ENCODE measurements at regions not wholly inside any gene's neighbourhood (a gene's known extent, or its start where the extent isn't known, plus 50 kb on each side); places are given as distances from the start of the nearest gene placed in this dataset.

GRCh38 chr10:8889538-8889937 is 835.0 kb downstream of the GATA3 start:
- H3K9ac ChIP-seq (ENCODE audit: low read length in 5 of 5): no peak overlapping the region
- H3K27me3 ChIP-seq (ENCODE audit: control insufficient read depth in 5 of 5, insufficient read depth in 4 of 5, low read length in 5 of 5): no peaks in the 10 kb centered on the region
- H3K36me3 ChIP-seq (ENCODE audit: control insufficient read depth in 5 of 5, insufficient read depth in 5 of 5, low read length in 5 of 5): no peaks in the 10 kb centered on the region
- H3K4me3 ChIP-seq (ENCODE audit: low read depth in 1 of 5, low read length in 5 of 5): no peak overlapping the region
- no peaks in the 10 kb centered on the region for H3K9me3 ChIP-seq (ENCODE audit: control insufficient read depth in 5 of 5, low read length in 5 of 5)
- no peaks in the 10 kb centered on the region for H3K4me1 ChIP-seq (ENCODE audit: control insufficient read depth in 5 of 5, insufficient read depth in 5 of 5, low read length in 5 of 5)
- no peak overlapping the region for H3K27ac ChIP-seq (ENCODE audit: low read depth, low read length)

- H3K9ac ChIP-seq (ENCODE audit: low read length in 5 of 5): no peak overlapping the region
- no peaks in the 10 kb centered on the region for H3K4me1 ChIP-seq (ENCODE audit: control insufficient read depth in 5 of 5, insufficient read depth in 5 of 5, low read length in 5 of 5)
- H3K27ac ChIP-seq (ENCODE audit: low read depth, low read length): no peak overlapping the region
- H3K4me3 ChIP-seq (ENCODE audit: low read depth in 1 of 5, low read length in 5 of 5): no peak overlapping the region
- H3K36me3 ChIP-seq (ENCODE audit: control insufficient read depth in 5 of 5, insufficient read depth in 5 of 5, low read length in 5 of 5): no peaks in the 10 kb centered on the region
- H3K27me3 ChIP-seq (ENCODE audit: control insufficient read depth in 5 of 5, insufficient read depth in 4 of 5, low read length in 5 of 5): no peaks in the 10 kb centered on the region
- no peaks in the 10 kb centered on the region for H3K9me3 ChIP-seq (ENCODE audit: control insufficient read depth in 5 of 5, low read length in 5 of 5)
These were observed 838.6 kb downstream of the GATA3 start for GRCh38 chr10:8893102-8893501.

GRCh38 chr10:8894148-8894547 is 839.7 kb downstream of the GATA3 start:
- H3K9ac ChIP-seq (ENCODE audit: low read length in 5 of 5): no peak overlapping the region
- H3K27ac ChIP-seq (ENCODE audit: low read depth, low read length): no peak overlapping the region
- no peaks in the 10 kb centered on the region for H3K27me3 ChIP-seq (ENCODE audit: control insufficient read depth in 5 of 5, insufficient read depth in 4 of 5, low read length in 5 of 5)
- no peaks in the 10 kb centered on the region for H3K36me3 ChIP-seq (ENCODE audit: control insufficient read depth in 5 of 5, insufficient read depth in 5 of 5, low read length in 5 of 5)
- H3K4me3 ChIP-seq (ENCODE audit: low read depth in 1 of 5, low read length in 5 of 5): no peak overlapping the region
- H3K9me3 ChIP-seq (ENCODE audit: control insufficient read depth in 5 of 5, low read length in 5 of 5): no peaks in the 10 kb centered on the region
- H3K4me1 ChIP-seq (ENCODE audit: control insufficient read depth in 5 of 5, insufficient read depth in 5 of 5, low read length in 5 of 5): no peaks in the 10 kb centered on the region

GRCh38 chr10:8897769-8898168 is 843.3 kb downstream of the GATA3 start:
- Histone ChIP-seq H3K36me3 (ENCODE audit: control insufficient read depth in 5 of 5, insufficient read depth in 5 of 5, low read length in 5 of 5) (no peaks in the 10 kb centered on the region), H3K9ac (ENCODE audit: low read length in 5 of 5) (no peak overlapping the region), H3K27me3 (ENCODE audit: control insufficient read depth in 5 of 5, insufficient read depth in 4 of 5, low read length in 5 of 5) (no peaks in the 10 kb centered on the region), H3K4me3 (ENCODE audit: low read depth in 1 of 5, low read length in 5 of 5) (no peak overlapping the region), H3K4me1 (ENCODE audit: control insufficient read depth in 5 of 5, insufficient read depth in 5 of 5, low read length in 5 of 5) (no peaks in the 10 kb centered on the region), H3K27ac (ENCODE audit: low read depth, low read length) (no peak overlapping the region), H3K9me3 (ENCODE audit: control insufficient read depth in 5 of 5, low read length in 5 of 5) (no peaks in the 10 kb centered on the region)

GRCh38 chr10:8898745-8899330 is 844.4 kb downstream of the GATA3 start:
- H3K9me3 ChIP-seq (ENCODE audit: control insufficient read depth in 5 of 5, low read length in 5 of 5): no peaks in the 10 kb centered on the region
- H3K36me3 ChIP-seq (ENCODE audit: control insufficient read depth in 5 of 5, insufficient read depth in 5 of 5, low read length in 5 of 5): no peaks in the 10 kb centered on the region
- H3K27ac ChIP-seq (ENCODE audit: low read depth, low read length): no peak overlapping the region
- no peak overlapping the region for H3K4me3 ChIP-seq (ENCODE audit: low read depth in 1 of 5, low read length in 5 of 5)
- no peak overlapping the region for H3K9ac ChIP-seq (ENCODE audit: low read length in 5 of 5)
- H3K4me1 ChIP-seq (ENCODE audit: control insufficient read depth in 5 of 5, insufficient read depth in 5 of 5, low read length in 5 of 5): no peaks in the 10 kb centered on the region
- H3K27me3 ChIP-seq (ENCODE audit: control insufficient read depth in 5 of 5, insufficient read depth in 4 of 5, low read length in 5 of 5): no peaks in the 10 kb centered on the region

- no peaks in the 10 kb centered on the region for H3K9me3 ChIP-seq (ENCODE audit: control insufficient read depth in 5 of 5, low read length in 5 of 5)
- H3K36me3 ChIP-seq (ENCODE audit: control insufficient read depth in 5 of 5, insufficient read depth in 5 of 5, low read length in 5 of 5): no peaks in the 10 kb centered on the region
- H3K4me3 ChIP-seq (ENCODE audit: low read depth in 1 of 5, low read length in 5 of 5): no peak overlapping the region
- H3K9ac ChIP-seq (ENCODE audit: low read length in 5 of 5): no peak overlapping the region
- no peaks in the 10 kb centered on the region for H3K4me1 ChIP-seq (ENCODE audit: control insufficient read depth in 5 of 5, insufficient read depth in 5 of 5, low read length in 5 of 5)
- H3K27ac ChIP-seq (ENCODE audit: low read depth, low read length): no peak overlapping the region
- no peaks in the 10 kb centered on the region for H3K27me3 ChIP-seq (ENCODE audit: control insufficient read depth in 5 of 5, insufficient read depth in 4 of 5, low read length in 5 of 5)
These were observed 848.4 kb downstream of the GATA3 start for GRCh38 chr10:8902926-8903325.

GRCh38 chr10:8908013-8908412 is 853.5 kb downstream of the GATA3 start:
- H3K4me1 ChIP-seq (ENCODE audit: control insufficient read depth in 5 of 5, insufficient read depth in 5 of 5, low read length in 5 of 5): no peaks in the 10 kb centered on the region

GRCh38 chr10:8910314-8910713 is 855.8 kb downstream of the GATA3 start:
- Histone ChIP-seq H3K9ac (ENCODE audit: low read length in 5 of 5) (no peak overlapping the region), H3K4me3 (ENCODE audit: low read depth in 1 of 5, low read length in 5 of 5) (no peak overlapping the region), H3K9me3 (ENCODE audit: control insufficient read depth in 5 of 5, low read length in 5 of 5) (no peaks in the 10 kb centered on the region), H3K27ac (ENCODE audit: low read depth, low read length) (no peak overlapping the region), H3K36me3 (ENCODE audit: control insufficient read depth in 5 of 5, insufficient read depth in 5 of 5, low read length in 5 of 5) (no peaks in the 10 kb centered on the region), H3K4me1 (ENCODE audit: control insufficient read depth in 5 of 5, insufficient read depth in 5 of 5, low read length in 5 of 5) (no peaks in the 10 kb centered on the region), H3K27me3 (ENCODE audit: control insufficient read depth in 5 of 5, insufficient read depth in 4 of 5, low read length in 5 of 5) (no peaks in the 10 kb centered on the region)

More at GRCh38 chr10:8908013-8908412, 853.5 kb downstream of the GATA3 start:
- no peak overlapping the region for H3K4me3 ChIP-seq (ENCODE audit: low read depth in 1 of 5, low read length in 5 of 5)
- H3K27me3 ChIP-seq (ENCODE audit: control insufficient read depth in 5 of 5, insufficient read depth in 4 of 5, low read length in 5 of 5): no peaks in the 10 kb centered on the region
- H3K9ac ChIP-seq (ENCODE audit: low read length in 5 of 5): no peak overlapping the region
- H3K9me3 ChIP-seq (ENCODE audit: control insufficient read depth in 5 of 5, low read length in 5 of 5): no peaks in the 10 kb centered on the region
- H3K27ac ChIP-seq (ENCODE audit: low read depth, low read length): no peak overlapping the region
- no peaks in the 10 kb centered on the region for H3K36me3 ChIP-seq (ENCODE audit: control insufficient read depth in 5 of 5, insufficient read depth in 5 of 5, low read length in 5 of 5)

- no peaks in the 10 kb centered on the region for H3K4me1 ChIP-seq (ENCODE audit: control insufficient read depth in 5 of 5, insufficient read depth in 5 of 5, low read length in 5 of 5)
- no peaks in the 10 kb centered on the region for H3K36me3 ChIP-seq (ENCODE audit: control insufficient read depth in 5 of 5, insufficient read depth in 5 of 5, low read length in 5 of 5)
- H3K9ac ChIP-seq (ENCODE audit: low read length in 5 of 5): no peak overlapping the region
- no peak overlapping the region for H3K4me3 ChIP-seq (ENCODE audit: low read depth in 1 of 5, low read length in 5 of 5)
- no peaks in the 10 kb centered on the region for H3K27me3 ChIP-seq (ENCODE audit: control insufficient read depth in 5 of 5, insufficient read depth in 4 of 5, low read length in 5 of 5)
- no peaks in the 10 kb centered on the region for H3K9me3 ChIP-seq (ENCODE audit: control insufficient read depth in 5 of 5, low read length in 5 of 5)
- H3K27ac ChIP-seq (ENCODE audit: low read depth, low read length): no peak overlapping the region
These were observed 856.5 kb downstream of the GATA3 start for GRCh38 chr10:8911032-8911431.

- no peaks in the 10 kb centered on the region for H3K27me3 ChIP-seq (ENCODE audit: control insufficient read depth in 5 of 5, insufficient read depth in 4 of 5, low read length in 5 of 5)
- no peak overlapping the region for H3K9ac ChIP-seq (ENCODE audit: low read length in 5 of 5)
- no peaks in the 10 kb centered on the region for H3K36me3 ChIP-seq (ENCODE audit: control insufficient read depth in 5 of 5, insufficient read depth in 5 of 5, low read length in 5 of 5)
- no peak overlapping the region for H3K4me3 ChIP-seq (ENCODE audit: low read depth in 1 of 5, low read length in 5 of 5)
- H3K9me3 ChIP-seq (ENCODE audit: control insufficient read depth in 5 of 5, low read length in 5 of 5): no peaks in the 10 kb centered on the region
- H3K4me1 ChIP-seq (ENCODE audit: control insufficient read depth in 5 of 5, insufficient read depth in 5 of 5, low read length in 5 of 5): no peaks in the 10 kb centered on the region
- H3K27ac ChIP-seq (ENCODE audit: low read depth, low read length): no peak overlapping the region
These were observed 857.6 kb downstream of the GATA3 start for GRCh38 chr10:8912108-8912507.

- Histone ChIP-seq H3K9me3 (ENCODE audit: control insufficient read depth in 5 of 5, low read length in 5 of 5) (no peaks in the 10 kb centered on the region), H3K27ac (ENCODE audit: low read depth, low read length) (no peak overlapping the region)
These were observed 859.2 kb downstream of the GATA3 start for GRCh38 chr10:8913720-8914119.

More at GRCh38 chr10:8913720-8914119, 859.2 kb downstream of the GATA3 start:
- Histone ChIP-seq H3K4me1 (ENCODE audit: control insufficient read depth in 5 of 5, insufficient read depth in 5 of 5, low read length in 5 of 5) (no peaks in the 10 kb centered on the region), H3K4me3 (ENCODE audit: low read depth in 1 of 5, low read length in 5 of 5) (no peak overlapping the region), H3K36me3 (ENCODE audit: control insufficient read depth in 5 of 5, insufficient read depth in 5 of 5, low read length in 5 of 5) (no peaks in the 10 kb centered on the region), H3K27me3 (ENCODE audit: control insufficient read depth in 5 of 5, insufficient read depth in 4 of 5, low read length in 5 of 5) (no peaks in the 10 kb centered on the region), H3K9ac (ENCODE audit: low read length in 5 of 5) (no peak overlapping the region)
